Small intestine (tissue), 7 donors: ENCODE measurements at regions not wholly inside any gene's neighbourhood (a gene's known extent, or its start where the extent isn't known, plus 50 kb on each side); places are given as distances from the start of the nearest gene placed in this dataset.

Experiments
- DNase-seq, 2 donors: peaks; one replicate each; pipeline versions ENCODE4 v3.0.0 to v3.0.0-alpha.2; 2013
- FAIRE-seq: peaks from 2 replicates; lab custom pipeline; 2012; peaks lifted over from hg19 to GRCh38; lab: Jason Lieb, UNC
- H3K27ac ChIP-seq, 3 donors: one replicate each; pipeline ENCODE4 v1.5.1; 2013; ENCODE audit warnings: low read length in 2 of 3, mild to moderate bottlenecking in 2 of 3, control low read depth in 1 of 3, inconsistent platforms in 1 of 3, low read depth in 1 of 3, moderate library complexity in 1 of 3
- H3K27me3 ChIP-seq, 3 donors: one replicate each; pipeline ENCODE4 v1.6.1; 2013; ENCODE audit warnings: low read length in 3 of 3, inconsistent platforms in 1 of 3; ENCODE audit not compliant: control insufficient read depth in 3 of 3, insufficient read depth in 3 of 3
- H3K36me3 ChIP-seq, 3 donors: one replicate each; pipeline ENCODE4 v1.6.1; 2013; ENCODE audit warnings: low read length in 3 of 3, inconsistent platforms in 1 of 3, low read depth in 1 of 3, mild to moderate bottlenecking in 1 of 3, moderate library complexity in 1 of 3; ENCODE audit not compliant: control insufficient read depth in 3 of 3, insufficient read depth in 2 of 3
- H3K4me1 ChIP-seq, 3 donors: one replicate each; pipeline ENCODE4 v1.6.1; 2013; ENCODE audit warnings: low read length in 2 of 3, inconsistent platforms in 1 of 3, low read depth in 1 of 3, mild to moderate bottlenecking in 1 of 3, moderate library complexity in 1 of 3; ENCODE audit not compliant: control insufficient read depth in 3 of 3, insufficient read depth in 2 of 3
- H3K4me3 ChIP-seq, 3 donors: one replicate each; pipeline ENCODE4 v1.5.1; 2013; ENCODE audit warnings: low read length in 3 of 3, control low read depth in 1 of 3, inconsistent platforms in 1 of 3, low read depth in 1 of 3, mild to moderate bottlenecking in 1 of 3, moderate library complexity in 1 of 3
- H3K9me3 ChIP-seq, 2 donors: one replicate each; pipeline ENCODE4 v1.6.1; 2013; ENCODE audit warnings: low read depth in 1 of 2, low read length in 1 of 2; ENCODE audit not compliant: control insufficient read depth in 2 of 2, insufficient read depth in 1 of 2
- WGBS, 3 donors: extraction: QIAGEN DNeasy Blood & Tissue Kit; methylation state at CpG; one replicate each; pipeline ENCODE4 v1.1.7; 2013; 5-methylcytosine and 5-hydroxymethylcytosine counted together
- donor health status: healthy with polysubstance abuse.
- donor health status: control.
- donor health status: control.
- donor health status: Bipolar disorder and iron deficiency.
- donor health status: healthy.

GRCh38 chr5:136924490-136924889 is 559.1 kb upstream of the TRPC7 start:
- WGBS, 3 donors, result 47 to 76% (median 71%) methylated on average over 1 of the region's 1 CpG
- no peak overlapping the region for H3K4me3 ChIP-seq
- DNase-seq (no peak), FAIRE-seq (no peak)
- no peaks in the 10 kb centered on the region for H3K9me3 ChIP-seq
- no peaks in the 10 kb centered on the region for H3K27me3 ChIP-seq
- no peaks in the 10 kb centered on the region for H3K4me1 ChIP-seq
- no peaks in the 10 kb centered on the region for H3K36me3 ChIP-seq
- H3K27ac ChIP-seq, result no peak overlapping the region

GRCh38 chr5:136910625-136911024 is 545.3 kb upstream of the TRPC7 start:
- H3K27me3 ChIP-seq, result no peaks in the 10 kb centered on the region
- H3K9me3 ChIP-seq, result no peaks in the 10 kb centered on the region
- no peaks in the 10 kb centered on the region for H3K36me3 ChIP-seq
- DNase-seq (no peak), FAIRE-seq (no peak)
- 79 to 92% (median 84%) methylated on average over 2 of the region's 2 CpGs for WGBS, 3 donors
- no peak overlapping the region for H3K4me3 ChIP-seq
- H3K27ac ChIP-seq, result no peak overlapping the region
- no peaks in the 10 kb centered on the region for H3K4me1 ChIP-seq

- no peak overlapping the region for H3K4me3 ChIP-seq
- no peak overlapping the region for H3K27ac ChIP-seq
- FAIRE-seq, result no peak
- H3K36me3 ChIP-seq, result no peaks in the 10 kb centered on the region
- H3K27me3 ChIP-seq, result no peaks in the 10 kb centered on the region
- WGBS, 3 donors, result 70 to 76% (median 75%) methylated on average over 2 of the region's 2 CpGs
- no peaks in the 10 kb centered on the region for H3K4me1 ChIP-seq
- DNase-seq, result no peak
- H3K9me3 ChIP-seq, result no peaks in the 10 kb centered on the region
Measured at GRCh38 chr5:136909906-136910305, 544.6 kb upstream of the TRPC7 start.

GRCh38 chr5:136907371-136907770 is 542.0 kb upstream of the TRPC7 start:
- Histone ChIP-seq H3K36me3 (no peaks in the 10 kb centered on the region), H3K4me3 (no peak overlapping the region), H3K4me1 (no peaks in the 10 kb centered on the region), H3K27ac (no peak overlapping the region), H3K27me3 (no peaks in the 10 kb centered on the region), H3K9me3 (no peaks in the 10 kb centered on the region)
- no peak for DNase-seq
- no peak for FAIRE-seq
- 60 to 65% (median 62%) methylated on average over 3 of the region's 3 CpGs for WGBS, 3 donors

GRCh38 chr5:136906545-136906944 is 541.2 kb upstream of the TRPC7 start:
- no peaks in the 10 kb centered on the region for H3K36me3 ChIP-seq
- no peaks in the 10 kb centered on the region for H3K27me3 ChIP-seq
- H3K4me3 ChIP-seq, result no peak overlapping the region
- H3K9me3 ChIP-seq, result no peaks in the 10 kb centered on the region
- DNase-seq (no peak), FAIRE-seq (no peak)
- 32 to 51% (median 37%) methylated on average over 1 of the region's 1 CpG for WGBS, 3 donors
- no peaks in the 10 kb centered on the region for H3K4me1 ChIP-seq
- H3K27ac ChIP-seq, result no peak overlapping the region

GRCh38 chr5:136905571-136905970 is 540.2 kb upstream of the TRPC7 start:
- no peak for DNase-seq
- H3K27me3 ChIP-seq, result no peaks in the 10 kb centered on the region
- no peaks in the 10 kb centered on the region for H3K9me3 ChIP-seq
- no peak overlapping the region for H3K27ac ChIP-seq
- H3K36me3 ChIP-seq, result no peaks in the 10 kb centered on the region
- H3K4me3 ChIP-seq, result no peak overlapping the region
- FAIRE-seq, result no peak
- H3K4me1 ChIP-seq, result no peaks in the 10 kb centered on the region

- no peak overlapping the region for H3K27ac ChIP-seq
Measured at GRCh38 chr5:136894070-136894469, 528.7 kb upstream of the TRPC7 start.

GRCh38 chr5:136892000-136892399 is 526.7 kb upstream of the TRPC7 start:
- no peaks in the 10 kb centered on the region for H3K9me3 ChIP-seq
- no peaks in the 10 kb centered on the region for H3K27me3 ChIP-seq
- no peak overlapping the region for H3K4me3 ChIP-seq
- 37 to 65% (median 45%) methylated on average over 3 of the region's 3 CpGs for WGBS, 3 donors
- H3K27ac ChIP-seq, result no peak overlapping the region
- FAIRE-seq (no peak), DNase-seq (no peak)
- H3K36me3 ChIP-seq, result no peaks in the 10 kb centered on the region
- H3K4me1 ChIP-seq, result no peaks in the 10 kb centered on the region

More at GRCh38 chr5:136894070-136894469, 528.7 kb upstream of the TRPC7 start:
- 67 to 75% (median 70%) methylated on average over 5 of the region's 5 CpGs for WGBS, 3 donors
- Histone ChIP-seq H3K4me1 (no peaks in the 10 kb centered on the region), H3K4me3 (no peak overlapping the region), H3K36me3 (no peaks in the 10 kb centered on the region), H3K9me3 (no peaks in the 10 kb centered on the region), H3K27me3 (no peaks in the 10 kb centered on the region)
- DNase-seq (no peak), FAIRE-seq (no peak)

GRCh38 chr5:136891175-136891972 is 526.0 kb upstream of the TRPC7 start:
- FAIRE-seq, result no peak
- DNase-seq, result no peak
- WGBS, 3 donors, result 45 to 53% (median 49%) methylated on average over 6 of the region's 6 CpGs
- H3K27ac ChIP-seq, result no peak overlapping the region
- no peaks in the 10 kb centered on the region for H3K4me1 ChIP-seq
- H3K9me3 ChIP-seq, result no peaks in the 10 kb centered on the region
- H3K27me3 ChIP-seq, result no peaks in the 10 kb centered on the region
- H3K4me3 ChIP-seq, result no peak overlapping the region
- no peaks in the 10 kb centered on the region for H3K36me3 ChIP-seq
